HG02610 (cell line): ENCODE measurements at regions not wholly inside any gene's neighbourhood (a gene's known extent, or its start where the extent isn't known, plus 50 kb on each side); places are given as distances from the start of the nearest gene placed in this dataset.
"Not testable (repeated sequence)": the region's sequence is repeated elsewhere in the genome, so short reads cannot be mapped to it uniquely, and the experiment has no call there.

ENCODE experiments used
- ATAC-seq: cut with Tn5 transposase; IDR thresholded peaks from one replicate; pipeline ENCODE4 v1.9.1; 2021; ENCODE audit warnings: mild to moderate bottlenecking, moderate library complexity; ENCODE audit not compliant: unreplicated experiment

GRCh38 chr7:131066635-131067034 lies 261.0 kb upstream of the MKLN1 start:
- no peak for ATAC-seq

GRCh38 chr7:131067220-131067619 lies 260.5 kb upstream of the MKLN1 start:
- ATAC-seq: no peak

- ATAC-seq: no peak
These were observed 259.1 kb upstream of the MKLN1 start for GRCh38 chr7:131068604-131069021.

- no peak for ATAC-seq
These were observed 255.7 kb upstream of the MKLN1 start for GRCh38 chr7:131071786-131072504.

GRCh38 chr7:131072505-131073091 lies 255.1 kb upstream of the MKLN1 start:
- ATAC-seq: no peak

GRCh38 chr7:131074043-131074442 lies 253.6 kb upstream of the MKLN1 start:
- no peak for ATAC-seq

GRCh38 chr7:131074585-131074984 lies 253.1 kb upstream of the MKLN1 start:
- ATAC-seq: no peak

- no peak for ATAC-seq
These were observed 252.3 kb upstream of the MKLN1 start for GRCh38 chr7:131075406-131075805.

- ATAC-seq: no peak
These were observed 251.6 kb upstream of the MKLN1 start for GRCh38 chr7:131076032-131076431.

GRCh38 chr7:131076711-131077181 lies 250.9 kb upstream of the MKLN1 start:
- no peak for ATAC-seq

- ATAC-seq: no peak
These were observed 249.9 kb upstream of the MKLN1 start for GRCh38 chr7:131077735-131078134.

GRCh38 chr7:131080754-131081153 lies 246.9 kb upstream of the MKLN1 start:
- ATAC-seq: no peak

- no peak for ATAC-seq
These were observed 246.4 kb upstream of the MKLN1 start for GRCh38 chr7:131081308-131081707.

GRCh38 chr7:131083781-131084180 lies 243.9 kb upstream of the MKLN1 start:
- no peak for ATAC-seq

GRCh38 chr7:131084336-131084735 lies 243.3 kb upstream of the MKLN1 start:
- not testable (repeated sequence) for ATAC-seq

GRCh38 chr7:131087756-131088658 lies 239.7 kb upstream of the MKLN1 start:
- no peak for ATAC-seq

- ATAC-seq: no peak
These were observed 237.5 kb upstream of the MKLN1 start for GRCh38 chr7:131090188-131090587.

- no peak for ATAC-seq
These were observed 236.6 kb upstream of the MKLN1 start for GRCh38 chr7:131090886-131091692.

GRCh38 chr7:131094685-131095084 lies 233.0 kb upstream of the MKLN1 start:
- no peak for ATAC-seq

- ATAC-seq: no peak
These were observed 232.3 kb upstream of the MKLN1 start for GRCh38 chr7:131095346-131095745.
